ENCODE measurements at regions not wholly inside any gene's neighbourhood (a gene's known extent, or its start where the extent isn't known, plus 50 kb on each side); places are given as distances from the start of the nearest gene placed in this dataset.

DNA sequence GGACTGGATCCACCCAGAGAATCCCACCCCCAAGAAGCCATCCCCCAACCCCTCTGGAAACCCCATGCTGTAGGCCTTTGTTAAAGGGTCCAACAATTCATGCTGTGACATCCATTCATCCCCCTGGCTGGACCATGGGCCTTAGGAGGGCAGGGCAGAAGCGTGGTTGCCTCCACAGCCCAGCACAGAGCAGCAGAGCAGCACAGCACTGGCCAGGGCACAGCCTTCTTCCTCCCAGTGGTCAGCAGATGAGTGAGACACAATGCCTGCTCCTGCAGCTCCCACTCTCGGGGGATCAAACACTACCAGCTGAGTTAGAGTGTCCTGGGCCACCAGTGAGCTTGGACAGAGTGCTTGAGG, 84.5 kb upstream of the LINC01488 start:
- Histone ChIP-seq H3K9ac (ENCODE audit: low read length in 2 of 2) (no peak overlapping the region), H3K4me1 (ENCODE audit: control insufficient read depth, insufficient read depth, low read length) (peaks cover 13% of the 10 kb centered on the region), H3K4me3 (ENCODE audit: low read length in 2 of 2) (no peak overlapping the region), H3K36me3 (ENCODE audit: control insufficient read depth in 2 of 2, insufficient read depth in 2 of 2, low read length in 2 of 2) (no peaks in the 10 kb centered on the region), H3K9me3 (ENCODE audit: control insufficient read depth in 2 of 2, low read length in 2 of 2) (no peaks in the 10 kb centered on the region), H3K27ac (ENCODE audit: low read length) (no peak overlapping the region), H3K27me3 (ENCODE audit: control insufficient read depth in 1 of 2, insufficient read depth in 2 of 2, low read length in 2 of 2) (no peaks in the 10 kb centered on the region)

- no peak overlapping the region for H3K27ac ChIP-seq (ENCODE audit: low read length)
- H3K9ac ChIP-seq (ENCODE audit: low read length in 2 of 2) = no peak overlapping the region
- H3K36me3 ChIP-seq (ENCODE audit: control insufficient read depth in 2 of 2, insufficient read depth in 2 of 2, low read length in 2 of 2) = no peaks in the 10 kb centered on the region
- peaks cover 13% of the 10 kb centered on the region for H3K4me1 ChIP-seq (ENCODE audit: control insufficient read depth, insufficient read depth, low read length)
- H3K9me3 ChIP-seq (ENCODE audit: control insufficient read depth in 2 of 2, low read length in 2 of 2) = peaks cover 3 to 7% of the 10 kb centered on the region in 2 donors
- no peaks in the 10 kb centered on the region for H3K27me3 ChIP-seq (ENCODE audit: control insufficient read depth in 1 of 2, insufficient read depth in 2 of 2, low read length in 2 of 2)
- H3K4me3 ChIP-seq (ENCODE audit: low read length in 2 of 2) = no peak overlapping the region
Observed at GRCh38 chr11:69397732-69398131, 83.7 kb upstream of the LINC01488 start.

DNA sequence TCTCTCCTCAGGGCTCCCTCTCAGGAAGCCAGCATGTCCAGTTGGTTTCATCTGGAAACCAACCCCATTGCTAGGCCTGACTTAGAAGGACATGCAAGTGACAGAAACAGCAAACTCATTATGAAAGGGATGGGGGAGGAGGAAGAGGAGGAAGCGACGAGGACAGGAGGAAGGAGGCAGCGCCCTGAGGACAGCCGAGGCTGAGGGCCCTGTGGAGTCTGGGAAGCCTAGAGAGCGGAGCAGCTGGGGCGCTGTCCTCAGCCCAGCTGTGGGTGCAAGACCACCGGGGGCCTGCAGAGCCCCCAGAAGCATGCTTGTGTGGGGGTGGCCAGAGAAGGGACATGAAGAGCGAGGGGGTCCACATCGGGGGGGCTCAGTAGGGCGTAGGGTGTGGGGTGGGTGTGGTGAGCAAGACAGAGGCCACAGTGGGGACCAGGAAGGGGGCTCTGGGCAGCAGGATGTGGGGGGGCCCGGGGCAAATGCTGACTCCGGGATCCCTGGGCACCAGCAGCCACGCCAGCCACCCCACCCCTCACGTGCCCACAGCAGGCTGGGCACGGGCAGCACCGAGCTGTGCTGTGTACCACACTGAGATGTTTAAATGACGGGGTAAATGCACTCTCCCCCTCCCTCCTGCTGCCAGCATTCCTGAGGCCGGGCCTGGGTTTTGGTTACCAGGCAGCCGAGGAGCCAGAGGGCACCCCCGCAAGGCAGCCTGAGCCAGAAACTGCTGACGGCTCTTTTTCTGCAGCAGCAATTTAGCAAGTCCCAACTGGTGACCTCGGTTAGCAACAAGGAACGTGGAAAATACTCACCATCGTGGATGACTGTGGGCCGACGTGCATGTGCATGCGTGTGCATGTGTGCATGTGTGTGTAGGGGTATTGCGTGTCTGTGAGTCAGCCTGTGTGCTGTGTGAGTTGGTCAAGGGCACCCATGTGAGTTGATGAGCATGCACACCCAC, 82.7 kb upstream of the LINC01488 start:
- Histone ChIP-seq H3K27ac (ENCODE audit: low read length) (no peak overlapping the region), H3K27me3 (ENCODE audit: control insufficient read depth in 1 of 2, insufficient read depth in 2 of 2, low read length in 2 of 2) (no peaks in the 10 kb centered on the region), H3K9ac (ENCODE audit: low read length in 2 of 2) (no peak overlapping the region), H3K9me3 (ENCODE audit: control insufficient read depth in 2 of 2, low read length in 2 of 2) (peaks cover 5 to 7% of the 10 kb centered on the region in 2 donors), H3K4me1 (ENCODE audit: control insufficient read depth, insufficient read depth, low read length) (peaks cover 13% of the 10 kb centered on the region), H3K4me3 (ENCODE audit: low read length in 2 of 2) (peak overlapping the region in 1 of 2 donors; percentile 15), H3K36me3 (ENCODE audit: control insufficient read depth in 2 of 2, insufficient read depth in 2 of 2, low read length in 2 of 2) (no peaks in the 10 kb centered on the region)

DNA sequence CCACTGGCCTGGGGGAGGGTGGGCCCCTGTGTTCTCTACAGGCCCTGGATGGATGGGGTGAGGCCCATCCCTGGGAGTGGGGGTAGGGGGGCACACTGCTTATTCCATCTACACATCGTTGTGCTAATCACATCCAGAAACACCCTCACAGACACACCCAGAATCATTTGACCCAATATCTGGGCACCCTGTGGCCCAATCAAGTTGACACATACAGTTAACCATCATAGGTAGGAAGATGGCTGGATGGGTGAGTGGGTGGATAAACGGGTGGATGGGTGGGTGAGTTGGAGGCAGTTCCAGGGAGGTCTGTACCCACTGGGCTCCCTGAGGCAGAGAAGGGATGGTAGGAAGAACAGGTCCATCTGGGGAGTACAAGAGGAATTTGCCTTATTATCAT, 81.3 kb upstream of the LINC01488 start:
- Histone ChIP-seq H3K36me3 (ENCODE audit: control insufficient read depth in 2 of 2, insufficient read depth in 2 of 2, low read length in 2 of 2) (no peaks in the 10 kb centered on the region), H3K4me3 (ENCODE audit: low read length in 2 of 2) (no peak overlapping the region), H3K27ac (ENCODE audit: low read length) (no peak overlapping the region), H3K4me1 (ENCODE audit: control insufficient read depth, insufficient read depth, low read length) (peaks cover 13% of the 10 kb centered on the region), H3K9me3 (ENCODE audit: control insufficient read depth in 2 of 2, low read length in 2 of 2) (peaks cover 5 to 7% of the 10 kb centered on the region in 2 donors), H3K27me3 (ENCODE audit: control insufficient read depth in 1 of 2, insufficient read depth in 2 of 2, low read length in 2 of 2) (no peaks in the 10 kb centered on the region), H3K9ac (ENCODE audit: low read length in 2 of 2) (no peak overlapping the region)

DNA sequence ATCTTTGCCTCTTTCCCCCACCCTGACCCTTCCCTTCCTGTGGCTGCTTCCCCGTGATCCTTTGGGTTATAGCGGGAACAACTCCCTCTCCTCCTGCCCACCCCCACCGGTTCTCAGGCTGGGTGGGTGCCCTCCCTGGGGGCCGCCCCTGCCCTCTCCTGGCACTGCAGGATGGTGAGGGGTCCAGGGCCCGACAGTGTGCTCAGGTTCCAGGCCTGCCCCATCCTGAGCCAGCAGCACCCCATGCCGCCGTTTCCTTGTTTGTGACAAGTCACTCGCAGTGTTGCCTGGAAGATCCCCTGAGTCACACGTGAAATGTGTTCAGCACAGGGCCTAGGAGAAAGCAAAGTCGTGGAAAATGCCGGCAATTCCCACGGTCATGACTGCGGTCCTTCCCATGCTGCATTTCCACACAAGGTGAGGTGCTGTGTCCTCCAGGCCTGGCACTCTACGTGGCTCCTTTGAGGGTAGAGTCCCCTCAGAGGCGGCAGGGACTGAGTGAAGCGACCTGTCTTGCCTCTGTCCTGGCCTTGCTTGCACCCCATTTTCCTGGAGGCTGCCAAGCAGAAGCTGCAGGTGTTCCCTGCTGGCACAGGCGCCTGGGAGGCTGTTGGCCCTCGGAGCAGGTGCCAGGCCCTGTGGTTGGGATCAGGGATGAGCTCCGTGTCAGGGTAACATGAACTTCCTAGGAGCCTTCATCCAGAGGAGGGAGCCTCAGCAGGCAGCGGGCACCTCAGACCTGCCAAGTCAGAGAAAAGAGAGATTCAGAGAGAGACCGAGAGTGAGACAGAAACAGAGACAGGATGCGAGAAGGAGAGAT, 80.5 kb upstream of the LINC01488 start:
- H3K9ac ChIP-seq (ENCODE audit: low read length in 2 of 2) = no peak overlapping the region
- no peaks in the 10 kb centered on the region for H3K27me3 ChIP-seq (ENCODE audit: control insufficient read depth in 1 of 2, insufficient read depth in 2 of 2, low read length in 2 of 2)
- H3K9me3 ChIP-seq (ENCODE audit: control insufficient read depth in 2 of 2, low read length in 2 of 2) = peaks cover 5 to 7% of the 10 kb centered on the region in 2 donors
- H3K4me3 ChIP-seq (ENCODE audit: low read length in 2 of 2) = no peak overlapping the region
- H3K36me3 ChIP-seq (ENCODE audit: control insufficient read depth in 2 of 2, insufficient read depth in 2 of 2, low read length in 2 of 2) = no peaks in the 10 kb centered on the region
- H3K4me1 ChIP-seq (ENCODE audit: control insufficient read depth, insufficient read depth, low read length) = peaks cover 13% of the 10 kb centered on the region
- no peak overlapping the region for H3K27ac ChIP-seq (ENCODE audit: low read length)

DNA sequence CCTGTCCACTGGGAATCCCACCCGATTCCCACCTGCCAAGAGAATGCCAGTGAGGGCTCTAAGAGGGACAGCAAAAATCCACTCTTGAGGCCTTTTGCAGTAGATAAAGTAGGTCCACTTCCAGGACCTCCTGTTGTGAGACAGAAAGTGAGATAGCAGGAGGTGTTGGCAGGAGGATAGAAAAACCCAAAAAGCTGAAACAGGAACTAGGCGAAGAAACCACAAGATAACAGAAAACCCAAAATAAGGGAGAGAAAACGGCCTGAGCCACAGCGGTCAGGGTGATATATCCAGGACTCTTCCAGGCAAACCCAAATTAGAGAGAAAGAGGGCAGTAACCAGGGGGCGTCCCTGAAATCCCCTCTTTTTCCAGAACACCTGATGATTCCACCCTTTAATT, 79.7 kb upstream of the LINC01488 start:
- Histone ChIP-seq H3K9ac (ENCODE audit: low read length in 2 of 2) (no peak overlapping the region), H3K4me3 (ENCODE audit: low read length in 2 of 2) (no peak overlapping the region), H3K4me1 (ENCODE audit: control insufficient read depth, insufficient read depth, low read length) (peaks cover 13% of the 10 kb centered on the region), H3K9me3 (ENCODE audit: control insufficient read depth in 2 of 2, low read length in 2 of 2) (peaks cover 5 to 7% of the 10 kb centered on the region in 2 donors), H3K27me3 (ENCODE audit: control insufficient read depth in 1 of 2, insufficient read depth in 2 of 2, low read length in 2 of 2) (no peaks in the 10 kb centered on the region), H3K27ac (ENCODE audit: low read length) (no peak overlapping the region), H3K36me3 (ENCODE audit: control insufficient read depth in 2 of 2, insufficient read depth in 2 of 2, low read length in 2 of 2) (no peaks in the 10 kb centered on the region)

GRCh38 chr11:69402251-69402887, 79.1 kb upstream of the LINC01488 start:
- no peak overlapping the region for H3K27ac ChIP-seq (ENCODE audit: low read length)
- H3K9me3 ChIP-seq (ENCODE audit: control insufficient read depth in 2 of 2, low read length in 2 of 2) = peaks cover 5 to 7% of the 10 kb centered on the region in 2 donors
- H3K9ac ChIP-seq (ENCODE audit: low read length in 2 of 2) = no peak overlapping the region
- H3K36me3 ChIP-seq (ENCODE audit: control insufficient read depth in 2 of 2, insufficient read depth in 2 of 2, low read length in 2 of 2) = no peaks in the 10 kb centered on the region
- H3K4me3 ChIP-seq (ENCODE audit: low read length in 2 of 2) = no peak overlapping the region
- no peaks in the 10 kb centered on the region for H3K27me3 ChIP-seq (ENCODE audit: control insufficient read depth in 1 of 2, insufficient read depth in 2 of 2, low read length in 2 of 2)
- peaks cover 13% of the 10 kb centered on the region for H3K4me1 ChIP-seq (ENCODE audit: control insufficient read depth, insufficient read depth, low read length)

GRCh38 chr11:69403556-69404215, 77.8 kb upstream of the LINC01488 start:
- no peaks in the 10 kb centered on the region for H3K36me3 ChIP-seq (ENCODE audit: control insufficient read depth in 2 of 2, insufficient read depth in 2 of 2, low read length in 2 of 2)
- peaks cover 9% of the 10 kb centered on the region for H3K4me1 ChIP-seq (ENCODE audit: control insufficient read depth, insufficient read depth, low read length)
- no peak overlapping the region for H3K9ac ChIP-seq (ENCODE audit: low read length in 2 of 2)
- H3K27me3 ChIP-seq (ENCODE audit: control insufficient read depth in 1 of 2, insufficient read depth in 2 of 2, low read length in 2 of 2) = no peaks in the 10 kb centered on the region
- no peak overlapping the region for H3K4me3 ChIP-seq (ENCODE audit: low read length in 2 of 2)
- H3K9me3 ChIP-seq (ENCODE audit: control insufficient read depth in 2 of 2, low read length in 2 of 2) = peaks cover 5 to 7% of the 10 kb centered on the region in 2 donors
- no peak overlapping the region for H3K27ac ChIP-seq (ENCODE audit: low read length)

DNA sequence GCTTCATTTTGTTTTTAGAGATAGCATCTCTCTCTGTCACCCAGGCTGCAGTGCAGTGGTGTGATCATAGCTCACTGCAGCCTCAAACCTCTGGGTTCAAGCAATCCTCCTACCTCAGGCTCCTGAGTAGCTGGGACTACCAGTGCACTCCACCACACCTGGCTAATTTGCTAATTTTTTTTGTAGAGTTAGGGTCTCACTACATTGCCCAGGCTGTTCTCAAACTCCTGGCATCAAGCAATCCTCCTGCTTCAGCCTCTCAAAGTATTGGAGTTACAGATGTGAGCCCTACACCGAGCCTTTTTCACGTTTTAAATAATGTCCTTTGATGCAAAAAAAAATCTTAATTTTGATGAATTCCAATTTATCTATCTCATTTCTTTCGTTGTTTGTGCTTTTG, 75.4 kb upstream of the LINC01488 start:
- H3K4me1 ChIP-seq (ENCODE audit: control insufficient read depth, insufficient read depth, low read length) = no peaks in the 10 kb centered on the region
- no peaks in the 10 kb centered on the region for H3K36me3 ChIP-seq (ENCODE audit: control insufficient read depth in 2 of 2, insufficient read depth in 2 of 2, low read length in 2 of 2)
- no peak overlapping the region for H3K4me3 ChIP-seq (ENCODE audit: low read length in 2 of 2)
- no peak overlapping the region for H3K9ac ChIP-seq (ENCODE audit: low read length in 2 of 2)
- no peak overlapping the region for H3K27ac ChIP-seq (ENCODE audit: low read length)
- H3K9me3 ChIP-seq (ENCODE audit: control insufficient read depth in 2 of 2, low read length in 2 of 2) = peaks cover 5 to 7% of the 10 kb centered on the region in 2 donors
- H3K27me3 ChIP-seq (ENCODE audit: control insufficient read depth in 1 of 2, insufficient read depth in 2 of 2, low read length in 2 of 2) = peaks cover 0 to 4% of the 10 kb centered on the region in 2 donors
